H1 (cell line): ENCODE measurements at regions not wholly inside any gene's neighbourhood (a gene's known extent, or its start where the extent isn't known, plus 50 kb on each side); places are given as distances from the start of the nearest gene placed in this dataset.

Experiments
- CTCF ChIA-PET: fragments of 300-600 bp; sonication (Branson Sonifier 250); formaldehyde crosslinking; loops from one replicate; lab custom pipeline; 2021; ENCODE audit not compliant: partially characterized antibody; lab: Charles Lee
- POLR2A ChIA-PET: fragments of 300-600 bp; sonication (Branson Sonifier 250); formaldehyde crosslinking; loops from one replicate; lab custom pipeline; 2021; ENCODE audit warnings: inconsistent platforms; ENCODE audit not compliant: partially characterized antibody; lab: Charles Lee
- DNase-seq, 2 experiments: peaks; one replicate each; pipeline versions ENCODE4 v3.0.0 to v3.0.0-alpha.2; 2010 to 2022; ENCODE audit warnings: low spot score in 2 of 2, low read depth in 1 of 2, mixed read lengths in 1 of 2
- FAIRE-seq: peaks from 2 replicates; lab custom pipeline; 2011; peaks lifted over from hg19 to GRCh38; lab: Jason Lieb, UNC
- H2AFZ ChIP-seq: 2 replicates; pipeline ENCODE4 v1.8.1; 2012; ENCODE audit warnings: low read length, inconsistent platforms
- H2AK5ac ChIP-seq: 2 replicates; pipeline ENCODE4 v1.6.1; 2013; ENCODE audit warnings: low read depth, low read length
- H2BK120ac ChIP-seq: replicated peaks from 2 replicates; pipeline ENCODE3; 2013; ENCODE audit warnings: low read depth, low read length, inconsistent platforms
- H2BK12ac ChIP-seq: 2 replicates; pipeline ENCODE4 v1.6.1; 2013; ENCODE audit warnings: low read depth, low read length
- H2BK15ac ChIP-seq: 2 replicates; pipeline ENCODE4 v1.6.1; 2013; ENCODE audit warnings: low read length
- H2BK20ac ChIP-seq: 2 replicates; pipeline ENCODE4 v1.6.1; 2013; ENCODE audit warnings: low read length
- H2BK5ac ChIP-seq: 2 replicates; pipeline ENCODE4 v1.6.1; 2013; ENCODE audit warnings: low read depth, low read length
- H3K14ac ChIP-seq: 2 replicates; pipeline ENCODE4 v1.6.1; 2013; ENCODE audit warnings: inconsistent platforms; ENCODE audit not compliant: insufficient read length
- H3K18ac ChIP-seq: 2 replicates; pipeline ENCODE4 v1.6.1; 2013; ENCODE audit warnings: low read length; ENCODE audit errors: extremely low read depth
- H3K23ac ChIP-seq: 2 replicates; pipeline ENCODE4 v1.6.1; 2013; ENCODE audit warnings: inconsistent platforms; ENCODE audit not compliant: insufficient read length
- H3K23me2 ChIP-seq: 2 replicates; pipeline ENCODE4 v1.6.1; 2013; ENCODE audit warnings: low read depth, low read length
- H3K27ac ChIP-seq: 2 replicates; pipeline ENCODE4 v1.6.1; 2011; ENCODE audit warnings: low read depth, low read length, inconsistent platforms
- H3K27me3 ChIP-seq, 4 experiments: replicated peaks in 1 of 4; 1 replicate in 1 of 4; 2 replicates in 3 of 4; pipeline versions ENCODE4 v1.6.1 to v1.8.1; 2011 to 2013; ENCODE audit warnings: low read length in 3 of 4, mild to moderate bottlenecking in 3 of 4, inconsistent platforms in 2 of 4, mixed read lengths in 2 of 4, moderate library complexity in 1 of 4; ENCODE audit not compliant: control insufficient read depth in 3 of 4, insufficient read depth in 3 of 4; ENCODE audit errors: extremely low read depth in 1 of 4
- H3K36me3 ChIP-seq, 4 experiments: 2 replicates each; pipeline versions ENCODE4 v1.6.1 to v1.8.1; 2011 to 2013; ENCODE audit warnings: mild to moderate bottlenecking in 4 of 4, low read length in 3 of 4, moderate library complexity in 2 of 4, control low read depth in 1 of 4, inconsistent platforms in 1 of 4; ENCODE audit not compliant: insufficient read depth in 4 of 4, control insufficient read depth in 2 of 4
- H3K4ac ChIP-seq: replicated peaks from 2 replicates; pipeline ENCODE3; 2013; ENCODE audit warnings: low read length, low read depth, mixed read lengths, inconsistent platforms; ENCODE audit not compliant: insufficient read length
- H3K4me1 ChIP-seq, 4 experiments: replicated peaks in 1 of 4; 1 replicate in 1 of 4; 2 replicates in 3 of 4; pipeline versions ENCODE4 v1.6.1 to v1.8.1; 2011 to 2013; ENCODE audit warnings: low read length in 3 of 4, inconsistent platforms in 2 of 4, mixed read lengths in 1 of 4; ENCODE audit not compliant: insufficient read depth in 4 of 4, control insufficient read depth in 3 of 4
- H3K4me2 ChIP-seq, 2 experiments: 2 replicates each; pipeline versions ENCODE4 v1.6.1 to v1.8.1; 2011 to 2013; ENCODE audit warnings: low read depth in 2 of 2, low read length in 2 of 2, control low read depth in 1 of 2, inconsistent platforms in 1 of 2, mild to moderate bottlenecking in 1 of 2; ENCODE audit not compliant: insufficient read depth in 1 of 2
- H3K4me3 ChIP-seq, 4 experiments: fragments of 200-600, 300-600 bp in 1 of 4; sonication (generic), shearing (Covaris generic), sonication (Bioruptor Twin) in 1 of 4; 2 replicates each; pipeline versions ENCODE4 v1.5.1 to v1.8.1; 2011 to 2016; ENCODE audit warnings: low read length in 4 of 4, low read depth in 3 of 4, control low read depth in 2 of 4, inconsistent platforms in 2 of 4, mild to moderate bottlenecking in 2 of 4, mixed read lengths in 1 of 4, moderate library complexity in 1 of 4; ENCODE audit not compliant: insufficient read depth in 2 of 4; ENCODE audit errors: extremely low read depth in 1 of 4
- H3K56ac ChIP-seq: replicated peaks from 2 replicates; pipeline ENCODE3; 2013; ENCODE audit warnings: low read depth, mild to moderate bottlenecking, mixed read lengths, low read length, inconsistent platforms; ENCODE audit not compliant: insufficient read length
- H3K79me1 ChIP-seq: 2 replicates; pipeline ENCODE4 v1.6.1; 2013; ENCODE audit warnings: low read depth, low read length, control low read depth
- H3K79me2 ChIP-seq, 2 experiments: 2 replicates each; pipeline versions ENCODE4 v1.6.1 to v1.8.1; 2012 to 2013; ENCODE audit warnings: low read length in 2 of 2, mild to moderate bottlenecking in 2 of 2, inconsistent platforms in 1 of 2; ENCODE audit not compliant: insufficient read depth in 2 of 2, control insufficient read depth in 1 of 2
- H3K9ac ChIP-seq, 4 experiments: replicated peaks in 1 of 4; 1 replicate in 1 of 4; 2 replicates in 3 of 4; pipeline versions ENCODE4 v1.6.1 to v1.8.1; 2011 to 2013; ENCODE audit warnings: low read depth in 3 of 4, low read length in 3 of 4, control low read depth in 2 of 4, mild to moderate bottlenecking in 2 of 4, moderate library complexity in 2 of 4, inconsistent platforms in 1 of 4; ENCODE audit errors: extremely low read depth in 1 of 4
- H3K9me3 ChIP-seq, 2 experiments: 2 replicates each; pipeline versions ENCODE4 v1.6.1 to v1.8.1; 2012 to 2013; ENCODE audit warnings: mild to moderate bottlenecking in 2 of 2, moderate library complexity in 2 of 2, control low read depth in 1 of 2, inconsistent platforms in 1 of 2, low read depth in 1 of 2, low read length in 1 of 2, mixed read lengths in 1 of 2; ENCODE audit not compliant: insufficient read depth in 2 of 2
- H4K20me1 ChIP-seq, 2 experiments: replicated peaks in 1 of 2; 2 replicates each; pipeline versions ENCODE3 to v1.8.1; 2011 to 2013; ENCODE audit warnings: inconsistent platforms in 2 of 2, low read length in 2 of 2, mild to moderate bottlenecking in 1 of 2; ENCODE audit not compliant: insufficient read depth in 2 of 2, control insufficient read depth in 1 of 2
- H4K5ac ChIP-seq: 2 replicates; pipeline ENCODE4 v1.6.1; 2013; ENCODE audit warnings: low read length, low read depth, mixed read lengths, inconsistent platforms; ENCODE audit not compliant: insufficient read length
- H4K8ac ChIP-seq: 2 replicates; pipeline ENCODE4 v1.8.0; 2013; ENCODE audit warnings: mild to moderate bottlenecking, moderate library complexity, low read length, inconsistent platforms; ENCODE audit not compliant: insufficient read depth; ENCODE audit errors: extremely low read depth
- H4K91ac ChIP-seq: replicated peaks from 2 replicates; pipeline ENCODE3; 2013; ENCODE audit warnings: low read length, mixed read lengths, inconsistent platforms; ENCODE audit not compliant: insufficient read length
- BCL11A ChIP-seq, 2 experiments: IDR thresholded peaks; one replicate each; pipeline ENCODE4 v1.6.1; 2011; ENCODE audit warnings: low read depth in 2 of 2, low read length in 2 of 2, mild to moderate bottlenecking in 2 of 2
- CREB1 ChIP-seq: IDR thresholded peaks from 2 replicates; pipeline ENCODE4 v1.6.1; 2012; ENCODE audit warnings: inconsistent platforms
- EGR1 ChIP-seq: IDR thresholded peaks from 2 replicates; pipeline ENCODE4 v1.6.1; 2011; ENCODE audit warnings: low read depth, low read length, borderline replicate concordance
- FOSL1 ChIP-seq: IDR thresholded peaks from 2 replicates; pipeline ENCODE4 v1.6.1; 2011; ENCODE audit warnings: mild to moderate bottlenecking, low read depth, low read length, moderate library complexity; ENCODE audit not compliant: insufficient read depth
- JUN ChIP-seq: IDR thresholded peaks from 2 replicates; pipeline ENCODE4 v1.6.1; 2011; ENCODE audit warnings: low read depth, mild to moderate bottlenecking, improper control_type of control experiment, low read length
- JUND ChIP-seq: IDR thresholded peaks from 2 replicates; pipeline ENCODE4 v1.6.1; 2011; ENCODE audit warnings: mild to moderate bottlenecking, improper control_type of control experiment, low read length
- NRF1 ChIP-seq: IDR thresholded peaks from 2 replicates; pipeline ENCODE4 v1.6.1; 2011; ENCODE audit warnings: mild to moderate bottlenecking, low read depth, low read length, improper control_type of control experiment
- POU5F1 ChIP-seq: IDR thresholded peaks from 2 replicates; pipeline ENCODE4 v1.6.1; 2011; ENCODE audit warnings: low read depth, mild to moderate bottlenecking, low read length, moderate library complexity
- RFX5 ChIP-seq: IDR thresholded peaks from 2 replicates; pipeline ENCODE4 v1.6.1; 2011; ENCODE audit warnings: low read depth, low read length, improper control_type of control experiment, borderline replicate concordance
- RNF2 ChIP-seq: fragments of 200-900, 300-1000 bp; sonication (generic); IDR thresholded peaks from 2 replicates; pipeline ENCODE4 v1.7.1; 2016; ENCODE audit warnings: borderline replicate concordance, low read depth, mild to moderate bottlenecking, antibody characterized with exemption, low read length; ENCODE audit not compliant: poor library complexity, severe bottlenecking; ENCODE audit errors: missing control alignments
- SIX5 ChIP-seq: IDR thresholded peaks from 2 replicates; pipeline ENCODE4 v1.6.1; 2011; ENCODE audit warnings: mild to moderate bottlenecking, low read depth, low read length
- TEAD4 ChIP-seq: IDR thresholded peaks from 2 replicates; pipeline ENCODE4 v1.6.1; 2012; ENCODE audit warnings: low read depth, low read length, inconsistent platforms, mixed read lengths
- ZNF274 ChIP-seq: IDR thresholded peaks from 2 replicates; pipeline ENCODE4 v1.7.0; 2012; ENCODE audit warnings: low read length, borderline replicate concordance; ENCODE audit errors: extremely low read depth
- WGBS, 2 experiments: shearing (Covaris generic) in 1 of 2; methylation state at CpG; one replicate each; pipeline versions ENCODE4 v1.1.6 to v1.1.7; 2013 to 2015; ENCODE audit warnings: low lambda C conversion rate in 2 of 2, mixed read lengths in 2 of 2, inconsistent platforms in 1 of 2, low coverage in 1 of 2, missing lambda C conversion rate in 1 of 2; ENCODE audit not compliant: insufficient replicate concordance in 2 of 2, insufficient coverage in 1 of 2, insufficient read length in 1 of 2; ENCODE audit errors: extremely low coverage in 1 of 2, missing lambda C conversion rate in 1 of 2; 5-methylcytosine and 5-hydroxymethylcytosine counted together

DNA sequence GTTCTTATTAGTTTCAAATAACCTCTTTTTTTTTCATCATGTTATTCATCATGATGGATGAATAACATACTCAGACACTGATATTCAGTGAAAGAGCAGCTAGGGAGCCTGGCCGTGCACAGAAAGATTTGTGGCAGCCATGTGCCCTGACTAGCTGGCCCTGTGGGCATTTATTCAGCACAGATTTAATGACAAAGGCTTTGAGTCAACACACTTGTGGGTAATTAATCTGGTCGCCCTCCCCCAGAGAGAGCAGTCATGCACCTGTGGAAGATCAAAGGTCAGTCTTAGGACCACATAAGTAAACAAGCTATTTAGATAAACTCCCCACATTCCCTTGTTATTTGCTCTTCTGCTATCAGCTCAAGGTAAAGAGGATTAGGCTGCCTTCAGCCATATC, 153.2 kb upstream of the HMCN1 start:
- FAIRE-seq: no peak
- no peak overlapping the region for H2BK20ac ChIP-seq
- H3K79me1 ChIP-seq: no peaks in the 10 kb centered on the region
- POLR2A ChIA-PET: no interaction called here
- H3K79me2 ChIP-seq: no peaks in the 10 kb centered on the region
- no peak overlapping the region for H3K18ac ChIP-seq
- no peak overlapping the region for H3K4me3 ChIP-seq
- WGBS, 2 experiments: 86% methylated on average over 2 of the region's 2 CpGs; no CpG with 5 or more reads in 1 of the 2 experiments
- H2AK5ac ChIP-seq: no peak overlapping the region
- CTCF ChIA-PET: interaction anchor here (0.8 to 2.7 kb wide), 3 partner anchors 15 to 23 kb away, joined by 3 to 8 read pairs (median 8); no protein-coding TSS in a partner anchor
- peaks cover 19 to 24% of the 10 kb centered on the region in 2 experiments; a peak in 3 of 4 replicates for H3K9me3 ChIP-seq
- no peak overlapping the region for H2BK120ac ChIP-seq
- H3K36me3 ChIP-seq: no peaks in the 10 kb centered on the region; a peak in 2 of 8 replicates
- H4K91ac ChIP-seq: no peak overlapping the region
- no peak overlapping the region for H2BK15ac ChIP-seq
- no peaks in the 10 kb centered on the region for H4K20me1 ChIP-seq
- no peaks in the 10 kb centered on the region for H3K23me2 ChIP-seq
- H3K56ac ChIP-seq: no peak overlapping the region
- no peak overlapping the region for H3K9ac ChIP-seq
- no peak overlapping the region for H2BK5ac ChIP-seq
- no peaks in the 10 kb centered on the region for H3K27me3 ChIP-seq
- DNase-seq: no peak
- H3K4me1 ChIP-seq: no peaks in the 10 kb centered on the region
- no peak overlapping the region for H4K5ac ChIP-seq
- no peak overlapping the region for H4K8ac ChIP-seq
- no peak overlapping the region for H3K27ac ChIP-seq
- H2BK12ac ChIP-seq: no peak overlapping the region
- no peak for TF ChIP-seq JUN
- no peak for TF ChIP-seq FOSL1
- no peak for TF ChIP-seq RFX5
- no peak for TF ChIP-seq ZNF274
- TF ChIP-seq JUND: no peak
- TF ChIP-seq SIX5: no peak
- no peak for TF ChIP-seq NRF1
- no peak for TF ChIP-seq POU5F1
- no peak for TF ChIP-seq RNF2
- TF ChIP-seq BCL11A (IDR thresholded peaks at IDR 0.05; ENCODE audit: low read depth in 2 of 2, low read length in 2 of 2): no peak
- no peak for TF ChIP-seq EGR1
- no peak for TF ChIP-seq TEAD4
- TF ChIP-seq CREB1: no peak
- no peak overlapping the region for H2AFZ ChIP-seq
- H3K14ac ChIP-seq: no peak overlapping the region
- no peak overlapping the region for H3K4ac ChIP-seq
- no peak overlapping the region for H3K23ac ChIP-seq
- no peak overlapping the region for H3K4me2 ChIP-seq
